T-helper 1 cell treated with Interleukin-12 subunit alpha and Interleukin-12 subunit beta and Interleukin-4 antibody, amounts not matched to agents 30 ng/mL and 1 ng/mL, for 36 hours (primary cell): ENCODE measurements at regions not wholly inside any gene's neighbourhood (a gene's known extent, or its start where the extent isn't known, plus 50 kb on each side); places are given as distances from the start of the nearest gene placed in this dataset.

ENCODE experiments used
- intact Hi-C: fragments of 100-400 bp; cut with micrococcal nuclease; formaldehyde crosslinking; loops from one replicate; pipeline ENCODE4 v1.15.1; 2024

DNA sequence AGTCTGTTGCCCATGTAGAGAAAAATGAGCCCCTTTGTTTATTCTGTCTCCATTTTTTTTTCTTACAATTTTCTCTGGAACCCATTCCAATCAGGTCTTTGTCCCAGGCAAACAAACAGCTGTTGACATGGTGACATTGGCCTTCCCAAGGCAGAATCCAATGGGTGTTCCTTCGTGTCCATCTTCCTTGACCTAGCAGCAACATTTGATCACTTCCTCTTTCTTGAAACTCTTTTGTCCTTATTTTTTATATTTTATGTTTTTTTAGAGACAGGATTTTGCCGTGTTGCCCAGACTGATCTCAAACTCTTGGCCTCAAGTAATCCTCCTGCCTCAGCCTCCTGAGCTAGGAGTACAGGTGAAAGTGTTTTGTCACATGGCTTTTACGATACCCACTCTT lies 65.4 kb upstream of the CACNA1E start:
- intact Hi-C loops = no loop called here

DNA sequence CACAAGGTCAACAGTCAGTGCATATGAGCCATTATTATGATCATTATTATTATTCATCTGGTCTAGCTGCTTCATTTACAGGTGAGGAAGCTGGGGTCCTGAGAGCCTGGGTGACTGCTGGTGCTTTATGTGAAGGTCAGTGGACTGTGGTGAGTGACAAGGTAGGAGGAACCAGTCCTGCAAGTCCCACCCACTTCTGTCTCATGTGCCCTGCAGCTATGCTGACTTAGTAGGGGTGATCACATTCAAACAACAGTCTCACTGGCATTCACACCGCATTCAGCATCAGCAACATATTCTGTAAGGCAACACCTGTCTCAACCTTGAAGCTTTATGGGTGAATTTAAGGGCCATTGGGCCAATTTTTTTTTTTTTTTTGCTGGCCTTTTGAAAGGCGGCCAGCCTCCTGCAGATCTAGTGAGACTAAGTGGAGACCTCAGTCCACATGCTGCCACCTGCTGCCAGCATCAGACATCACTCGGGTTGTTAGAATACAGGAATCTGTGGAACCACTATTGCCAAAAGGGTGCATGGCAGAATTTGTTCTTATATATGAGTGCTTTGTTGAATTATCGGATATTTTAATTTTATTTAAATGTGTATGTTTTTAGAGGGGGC lies 59.9 kb upstream of the CACNA1E start:
- intact Hi-C loops = loop anchor here (1.0 to 10.0 kb wide), 7 partner anchors 27 to 906 kb away; partner anchors contain the start of genes IER5 and MR1

DNA sequence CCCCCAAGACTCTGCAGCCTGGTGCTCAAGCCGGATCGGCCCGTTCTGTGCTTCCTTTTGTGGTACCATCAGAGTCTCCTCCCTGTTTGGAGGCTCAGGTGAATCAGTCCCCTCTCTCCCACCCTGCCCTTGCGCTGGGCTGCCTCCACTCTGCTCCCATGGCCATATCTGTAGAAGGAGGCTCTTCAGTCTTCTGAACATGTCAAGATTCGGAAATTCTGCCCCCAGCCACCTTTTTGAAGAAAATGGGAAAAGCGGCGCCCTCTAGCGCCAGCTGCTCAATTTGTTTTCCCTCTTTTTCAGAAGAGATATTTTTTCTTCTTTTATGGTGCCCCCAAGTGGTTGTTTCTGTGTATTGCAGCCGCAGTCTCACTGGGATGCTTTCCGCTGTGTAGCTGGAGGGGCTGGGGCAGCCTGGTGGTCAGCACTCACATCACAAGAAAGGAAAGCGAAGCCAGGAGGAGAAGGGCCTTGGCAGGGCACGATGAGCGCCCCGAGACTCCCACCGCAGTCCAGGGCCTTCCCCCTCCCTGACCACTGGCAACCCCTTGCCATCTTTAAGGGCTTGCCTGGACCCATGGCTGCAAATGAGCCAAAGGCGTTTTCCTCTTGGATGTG lies 58.4 kb upstream of the CACNA1E start:
- intact Hi-C loops = loop anchor here (1.0 to 10.0 kb wide), 8 partner anchors 108 to 908 kb away; partner anchors contain the start of genes IER5 and MR1

DNA sequence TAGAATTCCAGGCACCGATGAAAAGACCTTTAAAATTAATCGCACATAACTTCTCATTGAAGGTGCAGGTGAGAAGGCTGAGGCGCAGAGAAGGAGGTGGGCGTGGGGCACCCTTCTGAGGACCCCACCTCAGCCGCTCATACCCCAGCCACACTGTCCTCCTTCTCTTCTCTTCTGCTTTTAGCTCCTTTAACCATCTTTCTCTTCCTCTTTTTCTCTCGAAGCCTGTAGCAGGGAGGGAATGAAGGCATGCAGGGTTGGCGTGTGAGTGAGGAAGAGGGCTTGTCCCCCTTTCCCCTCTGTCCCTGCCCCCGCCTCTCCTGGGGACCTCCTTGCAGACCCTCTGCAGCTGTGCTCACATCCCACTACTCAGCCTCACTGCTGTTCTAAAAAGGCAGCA lies 57.8 kb upstream of the CACNA1E start:
- intact Hi-C loops = loop anchor here (1.0 to 10.0 kb wide), 4 partner anchors 235 to 892 kb away; partner anchors contain the start of gene MR1

DNA sequence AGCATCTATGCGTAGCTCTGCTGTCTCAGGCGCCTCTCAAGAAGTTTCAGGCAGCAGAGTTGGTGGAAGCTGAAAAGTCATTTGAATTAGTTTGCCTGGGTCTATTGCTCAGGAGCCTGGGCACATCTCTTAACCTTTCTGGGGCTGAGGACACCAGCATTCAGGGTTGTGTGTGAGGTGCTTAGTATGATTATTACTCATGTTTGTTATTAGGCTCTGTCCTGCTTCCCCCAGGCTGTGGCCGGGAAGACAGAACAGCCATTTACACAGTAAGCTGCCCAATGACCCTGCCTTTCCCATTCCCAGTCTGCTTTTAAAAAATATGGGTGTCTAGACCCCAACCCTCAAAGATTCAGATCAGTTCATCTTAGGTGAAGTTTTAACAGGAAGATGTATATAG lies 53.9 kb upstream of the CACNA1E start:
- intact Hi-C loops = loop anchor here (10.0 kb wide), 2 partner anchors 395 to 445 kb away; partner anchors contain the start of gene MR1

DNA sequence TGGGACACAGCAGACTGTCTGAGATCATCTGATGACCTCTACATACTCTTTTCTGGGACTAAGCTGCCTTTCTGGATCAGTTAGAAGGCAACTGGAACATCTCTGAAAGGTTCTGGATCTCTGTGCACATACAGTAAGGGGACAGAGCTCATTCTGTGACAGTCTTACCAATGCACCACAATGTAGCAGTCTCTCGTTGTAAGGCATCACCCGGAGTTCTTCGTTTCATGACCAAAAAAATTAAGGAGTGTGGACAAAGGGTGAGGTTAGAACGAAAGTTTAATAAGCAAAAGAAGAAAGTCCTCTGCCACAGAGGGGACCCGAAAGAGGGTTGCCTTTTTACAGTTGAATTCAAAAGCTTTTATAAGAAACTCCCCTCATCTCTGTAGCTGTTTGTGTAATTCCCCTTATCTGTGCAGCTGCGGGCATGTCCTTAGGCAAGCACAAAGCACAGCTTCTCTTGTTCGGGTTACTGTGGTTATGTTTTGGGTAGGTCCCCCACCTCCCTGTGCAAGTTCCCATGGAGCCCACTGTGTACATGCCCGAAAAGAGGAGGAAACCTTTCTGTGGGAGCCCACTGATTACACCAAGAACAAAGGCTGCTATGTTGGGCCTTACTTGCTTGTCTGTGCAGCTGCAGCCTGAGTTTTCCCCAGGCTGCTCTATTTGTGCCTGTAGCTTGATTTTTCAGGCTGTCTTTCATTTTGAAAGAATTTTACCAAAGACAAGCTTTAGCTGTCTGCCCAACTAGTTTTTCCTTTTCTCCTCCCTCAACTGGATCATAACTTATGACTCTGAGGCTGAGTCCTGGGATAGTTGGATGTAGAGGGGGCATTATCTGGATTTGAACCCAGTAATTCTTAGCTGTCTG lies 53.1 kb upstream of the CACNA1E start:
- intact Hi-C loops = no loop called here
